ENCODE measurements at regions not wholly inside any gene's neighbourhood (a gene's known extent, or its start where the extent isn't known, plus 50 kb on each side); places are given as distances from the start of the nearest gene placed in this dataset.
A peak's percentile ranks its signal among the peaks of the same experiment; 100 is the strongest.
"Not testable (repeated sequence)": the region's sequence is repeated elsewhere in the genome, so short reads cannot be mapped to it uniquely, and the experiment has no call there.

DNA sequence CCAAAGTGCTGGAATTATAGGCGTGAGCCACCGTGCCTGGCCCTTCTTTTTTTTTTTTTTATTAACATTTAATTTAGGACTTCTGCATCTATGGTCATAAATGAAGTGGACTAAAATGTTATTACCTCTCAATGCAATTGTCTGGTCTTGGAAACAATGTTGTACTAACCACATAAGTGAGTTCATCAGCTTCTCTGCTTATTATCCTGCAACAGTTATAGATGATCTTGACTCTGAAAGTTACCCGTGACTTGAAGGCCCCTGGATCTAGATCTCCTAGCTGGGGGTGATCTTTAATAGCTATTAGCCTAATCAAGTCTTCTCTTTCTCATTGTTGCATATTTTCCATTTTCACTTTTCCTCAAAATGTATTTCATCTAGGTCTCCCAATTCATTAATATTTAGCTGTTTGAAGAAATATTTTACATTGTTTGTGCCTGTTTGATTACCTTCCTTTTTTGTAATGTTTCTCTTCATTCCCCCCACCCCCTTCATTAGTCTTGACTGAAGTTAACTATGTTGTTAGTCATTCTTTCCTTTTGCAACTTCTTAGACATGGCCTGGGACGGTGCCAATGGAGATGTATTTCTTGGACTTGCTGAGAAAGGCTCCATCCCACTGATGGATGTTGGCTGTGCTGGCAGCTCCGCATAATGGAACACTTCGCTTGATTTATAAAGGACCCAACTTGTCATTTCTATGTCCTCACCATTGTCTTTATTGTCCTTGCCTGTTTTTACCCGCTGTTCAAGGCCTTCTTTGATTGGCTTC is 141.6 kb upstream of the RIOK3 start:
- DNase-seq (ENCODE audit: low read depth) = no peak

DNA sequence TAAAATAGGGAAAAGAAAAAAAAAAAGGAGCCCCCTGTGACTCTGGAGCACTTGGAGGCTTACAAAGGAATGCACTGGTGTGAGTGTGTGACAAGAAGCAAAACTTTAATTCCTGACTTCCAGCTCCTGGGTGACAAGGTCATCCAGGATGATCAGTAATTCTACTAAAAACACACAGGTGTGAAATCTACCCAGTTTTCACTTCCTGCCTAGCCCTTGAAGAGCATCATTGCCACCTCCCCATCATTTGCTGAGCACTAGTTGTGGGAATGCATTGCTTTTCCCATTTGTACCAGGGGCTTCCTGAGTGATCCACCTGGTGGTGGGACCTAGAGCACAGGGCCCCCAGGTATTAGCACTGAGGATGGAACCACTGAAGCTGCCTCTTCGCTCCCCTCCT is 139.7 kb upstream of the RIOK3 start:
- no peak for DNase-seq (ENCODE audit: low read depth)

DNA sequence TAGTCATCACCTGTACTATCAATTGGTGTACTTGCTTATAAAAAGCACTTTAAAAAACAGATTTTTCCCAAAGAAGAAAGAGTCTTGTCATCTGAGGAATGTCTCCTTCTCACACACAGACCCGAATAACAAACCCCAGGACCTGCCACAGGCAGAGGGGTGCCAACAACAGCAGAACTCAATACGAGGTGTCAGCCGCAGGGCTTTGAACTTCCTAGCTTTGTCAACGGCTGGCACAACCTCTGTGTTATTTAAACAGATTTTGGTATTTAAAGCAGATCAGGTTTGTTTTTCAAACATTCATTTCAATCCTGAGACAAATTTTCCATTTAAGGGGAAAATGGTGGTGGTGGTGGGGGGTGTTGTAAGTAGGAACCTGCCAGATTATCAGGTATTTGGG is 138.4 kb upstream of the RIOK3 start:
- no peak for DNase-seq (ENCODE audit: low read depth)

DNA sequence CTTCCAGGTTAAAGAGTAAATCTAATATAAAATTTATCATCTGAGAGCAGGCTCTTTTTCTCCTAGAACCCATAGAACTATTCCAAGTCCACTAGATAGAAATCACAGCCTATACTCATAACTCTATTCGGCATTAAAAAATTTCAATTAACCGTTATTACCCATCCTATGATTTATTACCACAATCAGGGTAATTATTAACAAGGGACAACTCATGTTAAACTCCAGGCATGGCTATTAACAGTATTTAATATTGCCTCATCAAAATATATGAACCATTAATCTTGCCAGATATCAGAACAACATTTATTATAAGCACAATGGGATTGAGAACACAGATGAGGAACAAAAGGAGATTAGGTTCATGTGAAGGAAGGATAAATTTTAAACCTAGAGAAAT is 136.8 kb upstream of the RIOK3 start:
- DNase-seq (ENCODE audit: low read depth) = no peak

DNA sequence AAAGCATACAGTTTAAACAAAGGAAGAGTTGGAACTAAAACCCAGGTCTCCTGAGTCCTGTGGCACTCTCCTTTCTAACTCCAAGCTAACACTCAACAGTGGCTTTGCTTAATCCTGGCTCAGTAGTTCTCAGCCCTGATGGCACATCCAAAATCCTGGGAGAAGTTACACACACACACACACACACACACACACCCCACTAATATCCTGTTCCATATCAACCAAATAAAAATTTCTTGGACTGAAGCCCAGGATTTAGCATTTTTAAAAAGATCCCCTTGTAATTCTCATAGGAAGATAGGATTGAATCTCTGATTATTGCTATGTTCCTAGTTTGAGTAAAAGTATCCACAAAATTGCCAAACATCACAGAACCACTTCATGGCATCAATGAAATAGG is 136.1 kb upstream of the RIOK3 start:
- DNase-seq (ENCODE audit: low read depth) = no peak

DNA sequence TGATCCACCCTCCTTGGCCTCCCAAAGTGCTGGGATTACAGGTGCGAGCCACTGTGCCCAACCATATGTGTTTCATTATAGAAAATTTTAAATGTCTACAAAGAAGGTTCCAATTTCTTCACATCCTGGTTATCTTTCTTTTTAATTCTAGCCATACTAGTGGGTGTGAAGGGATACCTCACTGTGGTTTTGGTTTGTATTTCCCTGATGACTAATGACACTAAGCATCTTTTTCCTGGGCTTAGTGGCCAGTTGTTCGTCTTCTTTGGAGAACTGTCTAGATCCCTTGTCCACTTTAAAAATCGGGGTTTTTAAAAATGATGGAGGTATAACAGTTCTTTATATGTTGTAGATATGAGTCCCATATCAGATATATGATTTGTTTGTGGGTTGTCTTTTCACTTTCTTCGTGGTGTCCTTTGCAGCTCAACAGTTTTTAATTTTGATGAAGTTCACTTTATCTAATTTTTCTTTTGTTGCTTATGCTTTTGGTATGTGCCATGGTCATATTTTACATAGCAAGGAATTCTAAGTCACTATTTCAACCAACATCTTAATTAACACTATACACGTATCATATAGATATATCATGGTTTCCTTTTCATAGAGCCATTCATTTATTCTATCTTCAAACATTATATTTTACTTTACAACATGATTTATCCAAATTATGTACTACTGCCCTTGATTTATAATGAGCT is 135.0 kb upstream of the RIOK3 start:
- peak; percentile 63 for DNase-seq (ENCODE audit: low read depth)

DNA sequence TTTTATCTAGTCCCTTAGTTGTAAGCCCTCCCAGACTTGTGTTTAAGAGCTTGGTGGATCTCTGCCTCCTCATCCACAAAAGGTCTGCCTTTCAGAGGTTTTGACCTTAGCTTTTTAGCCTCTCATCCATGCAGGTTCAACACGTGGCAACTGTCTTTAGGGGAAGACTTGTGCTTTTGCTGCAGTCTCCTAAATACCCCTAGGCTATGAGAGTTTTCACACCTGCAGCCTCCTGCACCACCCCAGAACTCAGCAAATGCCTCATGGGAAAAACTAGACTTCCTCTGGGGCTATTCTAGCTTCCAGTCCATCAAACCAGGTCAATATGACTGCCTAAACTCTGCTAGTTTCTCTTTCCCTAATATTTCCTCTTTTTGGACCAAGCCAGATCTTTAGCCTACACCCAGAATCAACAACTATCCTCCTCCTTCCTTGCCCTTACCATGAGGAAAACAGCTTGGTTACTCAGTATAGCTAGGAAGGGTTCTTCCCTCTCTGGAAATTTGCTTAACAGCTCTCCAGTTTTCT is 132.3 kb upstream of the RIOK3 start:
- no peak for DNase-seq (ENCODE audit: low read depth)

DNA sequence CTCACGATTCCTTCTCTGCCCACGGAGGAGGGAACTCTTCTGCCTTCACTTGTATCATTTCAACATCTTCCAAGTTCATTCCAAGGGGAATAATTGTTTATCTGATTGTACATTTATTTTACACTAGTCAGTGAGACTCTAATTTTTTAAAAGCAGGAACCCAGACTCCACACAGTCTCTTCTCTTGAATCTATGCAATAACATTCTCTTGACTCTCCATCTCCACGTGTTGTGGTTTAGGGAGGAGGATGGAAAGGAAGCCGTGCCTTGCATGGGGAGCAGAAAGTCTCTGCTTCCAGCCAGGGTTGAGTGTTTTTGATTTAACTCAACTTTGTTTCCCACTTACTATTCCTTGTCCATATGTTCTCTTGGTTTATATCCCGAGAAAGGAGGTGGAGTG is 131.1 kb upstream of the RIOK3 start:
- no peak for DNase-seq (ENCODE audit: low read depth)

DNA sequence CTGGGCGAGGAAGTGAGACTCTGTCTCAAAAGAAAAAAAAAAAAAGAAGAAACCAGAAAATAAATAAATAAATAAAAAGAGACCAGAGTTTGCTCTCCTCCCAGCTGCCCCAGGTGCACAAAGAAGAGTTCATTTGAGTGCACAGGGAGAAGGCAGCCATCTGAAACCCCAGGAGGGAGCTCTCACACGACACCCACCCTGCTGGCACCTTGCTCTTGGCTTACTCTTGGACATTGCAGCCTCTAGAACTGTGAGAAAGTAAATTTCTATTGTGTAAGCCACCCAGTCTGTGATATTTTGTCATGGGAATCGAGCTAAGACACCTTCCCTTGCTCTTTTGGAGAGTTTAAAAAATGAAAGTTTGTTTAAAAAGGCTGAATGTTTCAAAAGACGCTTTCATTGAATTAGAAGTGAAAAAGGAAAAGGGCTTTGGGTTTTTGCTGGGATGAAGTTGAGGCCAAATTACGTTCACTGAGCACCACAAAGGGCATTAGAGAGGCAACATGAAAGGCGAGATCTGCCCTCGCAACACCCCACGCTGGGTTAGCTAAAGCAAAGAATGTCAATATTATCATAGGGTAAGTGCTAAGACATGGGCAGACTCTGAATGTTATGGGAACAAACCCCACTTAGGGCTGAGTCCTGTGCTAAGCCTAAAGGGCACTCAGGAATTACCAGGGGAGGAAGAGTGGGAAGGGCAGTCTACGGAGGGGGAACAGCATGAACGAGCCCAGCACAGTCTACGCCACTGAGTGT is 128.9 kb upstream of the RIOK3 start:
- DNase-seq (ENCODE audit: low read depth) = no peak

DNA sequence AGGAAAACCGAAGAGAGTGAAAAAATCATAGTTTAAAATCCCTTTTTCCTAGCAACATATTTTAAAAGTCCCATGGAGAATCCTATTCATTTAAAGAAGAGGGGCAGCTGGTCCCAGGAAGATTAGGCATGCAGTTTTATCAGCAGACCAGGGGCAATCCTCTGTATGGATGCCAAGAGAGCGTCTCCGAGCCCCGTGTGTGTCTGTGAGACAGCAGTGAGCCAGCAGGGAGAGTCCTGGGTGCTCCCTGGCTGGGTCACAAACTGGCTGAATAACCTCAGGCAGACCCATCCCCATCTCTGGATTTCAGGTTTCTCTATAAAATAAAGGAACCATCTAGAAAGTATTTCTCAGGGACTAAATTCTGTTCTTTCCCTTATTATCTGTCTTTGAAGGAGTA is 128.2 kb upstream of the RIOK3 start:
- DNase-seq (ENCODE audit: low read depth) = no peak

DNA sequence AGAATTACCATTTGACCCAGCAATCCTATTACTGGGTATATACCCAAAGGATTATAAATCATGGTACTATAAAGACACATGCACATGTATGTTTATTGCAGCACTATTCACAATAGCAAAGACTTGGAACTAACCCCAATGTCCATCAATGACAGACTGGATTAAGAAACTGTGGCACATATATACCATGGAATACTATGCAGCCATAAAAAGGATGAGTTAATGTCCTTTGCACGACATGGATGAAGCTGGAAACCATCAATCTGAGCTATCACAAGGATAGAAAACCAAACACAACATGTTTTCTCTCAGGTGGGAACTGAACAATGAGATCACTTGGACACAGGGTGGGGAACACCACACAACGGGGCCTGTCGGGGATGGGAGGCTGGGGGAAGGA is 123.4 kb upstream of the RIOK3 start:
- DNase-seq (ENCODE audit: low read depth) = not testable (repeated sequence)

DNA sequence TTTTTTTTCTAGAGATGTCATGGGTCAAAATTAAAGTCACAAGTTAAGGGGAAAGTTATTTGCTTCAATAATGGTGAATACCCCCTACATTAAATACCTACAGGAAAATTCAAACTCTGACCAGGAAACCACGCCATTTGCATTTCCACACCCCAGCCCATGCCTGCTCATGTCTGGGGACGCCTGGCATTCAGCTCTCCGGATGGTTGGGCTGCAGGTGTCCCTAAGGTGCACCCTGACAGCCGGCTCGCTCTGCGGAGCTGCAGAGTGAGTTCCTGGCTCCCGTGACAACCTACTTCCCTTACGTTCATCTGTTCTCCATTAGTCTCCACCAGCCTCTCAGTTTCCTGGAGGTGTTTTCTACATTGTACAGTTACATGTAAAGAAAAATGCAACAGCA is 122.7 kb upstream of the RIOK3 start:
- no peak for DNase-seq (ENCODE audit: low read depth)

DNA sequence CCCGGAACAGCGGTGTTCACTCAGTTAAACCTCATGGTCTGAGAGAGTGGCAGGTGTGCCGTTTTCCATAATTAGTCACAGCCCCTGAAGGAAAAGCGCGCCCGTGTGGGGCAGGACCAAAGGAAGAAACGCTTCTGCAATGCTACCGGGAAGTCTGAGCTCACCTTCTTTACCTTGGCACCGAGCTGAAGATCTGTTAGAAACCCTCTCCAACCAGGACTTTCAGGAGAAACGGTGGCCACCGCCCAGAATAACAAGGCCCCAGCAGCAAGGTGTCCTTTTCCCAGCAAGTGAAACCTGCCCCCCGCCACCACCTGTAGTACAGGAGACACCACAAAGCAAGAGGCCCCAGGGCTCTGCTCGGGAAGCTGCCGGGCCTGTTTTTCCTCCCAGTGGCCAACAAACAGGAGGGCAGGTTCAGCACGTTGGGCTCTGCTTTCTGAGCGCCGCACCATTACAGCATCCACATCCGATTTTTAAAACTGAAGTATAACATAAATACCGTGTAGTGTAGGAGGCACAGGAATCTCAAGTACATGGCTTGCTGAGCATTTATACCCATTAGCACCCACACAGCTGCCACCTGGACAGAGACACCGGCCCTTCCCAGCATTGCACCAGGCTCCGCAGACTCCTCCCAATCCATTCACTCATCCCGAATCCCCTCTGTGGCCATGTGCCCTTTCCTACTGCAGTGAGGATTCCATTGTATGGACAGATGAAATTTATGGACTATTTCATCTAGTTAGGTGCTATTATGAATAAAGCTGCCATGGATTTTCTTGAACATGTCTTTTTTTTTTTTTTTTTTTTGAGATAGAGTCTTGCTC is 121.8 kb upstream of the RIOK3 start:
- DNase-seq (ENCODE audit: low read depth) = no peak

DNA sequence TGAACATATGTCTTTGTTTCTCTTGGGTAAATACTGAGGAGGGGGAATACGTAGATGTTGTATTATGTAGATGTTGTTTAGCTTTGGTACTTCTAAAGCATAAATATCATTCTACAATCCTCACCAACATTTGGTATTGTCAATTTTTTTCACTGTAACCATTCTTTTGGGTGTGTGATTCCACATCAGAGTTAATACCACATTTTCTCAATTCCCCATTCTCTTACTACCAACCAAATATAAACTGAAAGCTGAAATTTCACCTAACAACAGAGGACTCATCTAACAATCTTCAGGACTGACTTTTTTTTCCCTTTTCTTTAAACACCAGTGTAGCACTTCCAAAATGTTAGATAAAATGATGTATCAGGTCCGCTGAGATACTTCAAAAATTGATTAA is 120.7 kb upstream of the RIOK3 start:
- no peak for DNase-seq (ENCODE audit: low read depth)

DNA sequence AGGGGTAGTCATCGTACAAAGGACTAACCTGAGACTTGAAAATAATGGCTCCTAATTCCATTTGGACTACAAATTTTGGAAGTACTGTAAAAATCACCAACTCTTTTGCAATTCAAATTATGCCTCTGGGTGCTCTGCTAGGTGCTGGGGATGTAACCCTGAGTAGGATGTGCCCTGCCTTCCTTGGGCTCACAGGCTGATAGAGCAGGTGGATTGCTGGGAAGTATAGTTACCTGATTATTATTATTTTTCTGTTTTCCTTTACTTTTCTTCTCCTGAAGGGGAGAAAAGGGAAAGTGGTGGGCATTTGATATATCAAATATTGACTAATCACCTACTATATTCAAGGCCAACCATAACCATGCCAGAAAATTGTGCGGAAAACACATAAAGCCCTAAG is 119.3 kb upstream of the RIOK3 start:
- DNase-seq (ENCODE audit: low read depth) = no peak

DNA sequence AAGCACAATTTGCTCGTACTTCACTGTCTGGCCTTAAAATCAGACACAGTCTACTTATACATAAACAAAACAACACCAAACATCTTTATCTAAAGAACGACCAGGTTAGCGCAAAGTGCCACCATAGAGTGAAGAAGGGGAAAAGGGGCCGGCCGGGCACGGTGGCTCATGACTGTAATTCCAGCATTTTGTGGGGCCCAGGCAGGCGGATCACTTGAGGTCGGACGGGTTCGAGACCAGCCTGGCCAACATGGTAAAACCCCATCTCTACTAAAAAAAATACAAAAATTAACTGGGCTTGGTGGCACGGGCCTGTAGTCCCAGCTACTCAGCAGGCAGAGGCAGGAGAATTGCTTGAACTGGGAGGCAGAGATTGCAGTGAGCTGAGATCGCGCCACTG is 118.5 kb upstream of the RIOK3 start:
- DNase-seq (ENCODE audit: low read depth) = no peak

DNA sequence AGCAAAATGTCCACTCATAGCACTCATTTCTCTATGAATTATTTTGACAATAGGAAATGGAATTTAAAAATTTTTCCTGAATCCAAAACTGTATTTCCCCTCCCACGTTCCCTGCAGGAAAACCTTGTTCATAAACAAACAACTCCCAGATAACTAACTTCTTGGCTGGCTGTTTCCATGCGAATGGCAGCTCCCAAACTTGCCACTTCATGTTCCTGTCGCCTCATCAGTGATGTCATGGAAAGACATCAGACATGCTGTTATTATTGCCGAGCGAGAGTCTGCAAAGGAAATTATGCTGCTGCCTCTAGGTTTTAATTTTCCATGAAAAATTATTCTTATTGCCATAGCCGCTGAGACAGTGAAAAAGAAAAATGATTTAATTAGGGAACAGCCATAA is 117.0 kb upstream of the RIOK3 start:
- DNase-seq (ENCODE audit: low read depth) = no peak

DNA sequence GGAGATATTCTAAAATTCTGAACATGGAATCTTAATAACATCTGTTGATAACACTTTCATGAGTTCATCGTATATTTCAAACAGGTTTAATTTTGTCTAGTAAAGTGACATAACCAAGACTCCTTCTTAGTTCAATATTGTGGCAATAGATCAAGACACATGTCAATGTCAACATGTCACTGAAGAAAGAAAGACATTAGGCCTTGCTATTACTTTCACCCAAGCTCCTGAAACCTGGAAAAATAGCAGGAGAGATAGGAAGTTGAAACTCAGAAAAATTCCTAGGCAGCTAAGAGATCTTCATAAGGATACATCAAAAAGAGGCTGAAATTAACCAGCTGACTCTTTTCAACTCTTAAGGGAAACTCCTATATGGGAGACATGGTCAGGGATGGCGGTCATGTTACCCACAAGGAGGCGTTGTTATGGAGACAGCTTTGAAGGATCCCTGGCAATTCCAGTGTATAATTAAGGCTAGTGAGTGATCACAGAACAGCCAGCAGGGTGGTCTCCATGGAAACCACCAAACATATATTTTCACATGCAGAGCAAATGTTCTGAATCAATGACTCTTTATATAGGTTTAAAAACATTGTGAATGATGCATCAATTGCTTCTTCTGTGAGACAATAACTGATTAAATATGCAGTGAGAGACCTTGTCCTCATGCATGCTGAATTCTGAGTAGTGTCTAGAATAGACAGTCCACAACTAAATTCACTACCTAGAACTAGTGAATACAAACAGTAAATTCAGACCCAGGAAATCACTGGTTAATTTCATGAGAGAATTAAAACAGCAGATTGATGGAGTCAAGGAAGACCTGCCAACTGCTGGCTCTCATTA is 115.3 kb upstream of the RIOK3 start:
- DNase-seq (ENCODE audit: low read depth) = no peak

DNA sequence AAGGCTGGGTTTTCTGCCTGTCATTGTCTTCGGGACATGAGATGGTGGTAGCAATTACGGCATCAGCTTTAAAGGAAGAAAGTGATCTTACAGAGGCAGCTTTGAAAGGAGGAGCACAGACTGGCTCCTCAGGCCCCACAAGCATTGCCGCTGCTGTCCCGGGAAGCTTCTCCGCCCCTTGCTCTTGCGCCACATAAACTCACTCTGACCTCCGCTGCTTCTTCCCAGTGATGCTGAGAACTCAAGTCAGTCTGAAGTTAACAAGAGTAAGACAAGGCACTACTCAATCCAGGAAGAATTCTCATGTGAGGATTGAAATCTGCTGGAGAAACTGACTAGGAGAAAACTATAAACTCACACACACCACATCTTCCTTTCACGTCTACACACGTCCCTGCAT is 112.4 kb upstream of the RIOK3 start:
- DNase-seq (ENCODE audit: low read depth) = no peak

DNA sequence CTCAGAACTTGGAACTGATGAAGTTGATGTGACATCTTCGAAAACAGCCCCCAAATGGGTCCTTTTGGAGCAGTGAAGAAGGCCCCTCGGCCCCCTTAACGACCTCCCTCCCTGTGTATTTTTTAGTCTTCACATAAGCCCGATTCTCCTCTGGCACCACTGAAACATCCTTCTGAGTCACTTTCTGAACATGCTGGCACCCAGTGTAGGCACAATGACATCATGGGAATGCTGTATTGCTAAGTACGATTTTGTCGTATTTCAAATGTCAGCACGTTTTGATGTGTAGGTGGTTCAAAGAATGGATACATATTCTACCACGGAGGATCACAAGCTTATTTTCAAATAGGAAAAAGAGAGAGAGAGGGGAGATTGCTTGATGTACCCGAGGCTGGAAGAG is 111.7 kb upstream of the RIOK3 start:
- no peak for DNase-seq (ENCODE audit: low read depth)

DNA sequence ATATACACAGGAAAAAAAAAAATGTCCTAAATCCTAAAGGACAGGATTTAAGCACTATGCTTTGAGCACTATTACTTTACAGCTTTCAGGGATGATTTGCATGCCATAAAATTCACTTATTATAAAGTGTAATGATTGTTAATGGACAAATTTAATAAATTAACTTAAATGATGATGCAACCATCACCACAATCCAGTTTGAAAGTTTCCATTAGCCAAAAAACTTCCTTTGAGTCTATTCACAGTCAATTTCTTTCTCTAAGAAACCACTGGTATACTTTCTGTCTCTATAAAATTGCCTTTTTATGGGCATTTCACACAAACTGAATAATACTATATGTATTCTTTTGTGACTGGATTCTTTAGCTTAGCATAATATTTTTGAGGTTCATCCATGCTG is 111.1 kb upstream of the RIOK3 start:
- DNase-seq (ENCODE audit: low read depth) = no peak

All from HS-27A (cell line).